Smooth muscle cell (in vitro differentiated cells): ENCODE measurements at regions not wholly inside any gene's neighbourhood (a gene's known extent, or its start where the extent isn't known, plus 50 kb on each side); places are given as distances from the start of the nearest gene placed in this dataset. TPM values are rescaled to one million over a fixed set of nuclear protein-coding genes. Genes with fewer than 3 reads are reported as not detected.

Source experiments
- DNase-seq: peaks from one replicate; lab custom pipeline; 2025; ENCODE audit not compliant: unreplicated experiment; lab: John Stamatoyannopoulos, UW
- H2AFZ ChIP-seq: fragments of 200-600 bp; sonication (generic); 2 replicates; pipeline ENCODE4 v1.6.0; 2016; ENCODE audit warnings: antibody characterized with exemption, low read depth, mild to moderate bottlenecking
- H3F3A ChIP-seq: fragments of 200-600 bp; sonication (generic); 2 replicates; pipeline ENCODE4 v1.6.0; 2017; ENCODE audit warnings: antibody characterized with exemption, low read depth
- H3K27ac ChIP-seq: fragments of 200-600 bp; sonication (generic); 2 replicates; pipeline ENCODE4 v1.5.1; 2016; ENCODE audit warnings: low read depth, mild to moderate bottlenecking
- H3K27me3 ChIP-seq: fragments of 200-600 bp; sonication (generic); 2 replicates; pipeline ENCODE4 v1.6.1; 2016; ENCODE audit warnings: low read depth, mild to moderate bottlenecking
- H3K36me3 ChIP-seq: fragments of 200-600 bp; sonication (generic); 2 replicates; pipeline ENCODE4 v1.5.1; 2016; ENCODE audit warnings: low read depth
- H3K4me1 ChIP-seq: fragments of 200-600 bp; sonication (generic); 2 replicates; pipeline ENCODE4 v1.5.1; 2016; ENCODE audit warnings: low read depth
- H3K4me2 ChIP-seq: fragments of 200-600 bp; sonication (generic); 2 replicates; pipeline ENCODE4 v1.6.0; 2016; ENCODE audit warnings: mild to moderate bottlenecking
- H3K4me3 ChIP-seq: fragments of 200-600 bp; sonication (generic); 2 replicates; pipeline ENCODE4 v1.5.1; 2016; ENCODE audit warnings: mild to moderate bottlenecking
- H3K79me2 ChIP-seq: fragments of 200-600 bp; sonication (generic); 2 replicates; pipeline ENCODE4 v1.6.0; 2016; ENCODE audit warnings: low read depth, mild to moderate bottlenecking
- H3K9ac ChIP-seq: fragments of 200-600 bp; sonication (generic); 2 replicates; pipeline ENCODE4 v1.6.0; 2016; ENCODE audit warnings: low read depth
- H3K9me3 ChIP-seq: fragments of 200-600 bp; sonication (generic); replicated peaks from 2 replicates; pipeline ENCODE4 v1.5.1; 2016; ENCODE audit warnings: low read depth
- H4K20me1 ChIP-seq: fragments of 200-600 bp; sonication (generic); 2 replicates; pipeline ENCODE4 v1.6.0; 2016; ENCODE audit warnings: low read depth
- CTCF ChIP-seq: fragments of 200-600 bp; sonication (generic); IDR thresholded peaks from 2 replicates; pipeline ENCODE4 v1.5.1; 2017; ENCODE audit warnings: borderline replicate concordance, mild to moderate bottlenecking, antibody characterized with exemption; ENCODE audit not compliant: insufficient read depth, poor library complexity, severe bottlenecking
- WGBS: methylation state at CpG from one replicate; pipeline ENCODE4 v1.1.7; 2016; ENCODE audit warnings: low lambda C conversion rate; 5-methylcytosine and 5-hydroxymethylcytosine counted together
- small RNA-seq: library from RNA; depleted of rRNA; stranded (forward); fragments of <200 nt; gene quantifications from one replicate; pipeline ENCODE3, GENCODE V24; 2014

GRCh38 chr6:81808851-81809570, 56.5 kb upstream of the TENT5A start:
- no peak for TF ChIP-seq CTCF

GRCh38 chr6:81806793-81807565, 54.5 kb upstream of the TENT5A start:
- Histone ChIP-seq H3K4me2 (no peak overlapping the region), H3K9me3 (no peaks in the 10 kb centered on the region), H3F3A (no peaks in the 10 kb centered on the region), H3K4me1 (peaks cover 6% of the 10 kb centered on the region), H3K9ac (peak overlapping the region; percentile 30), H3K36me3 (no peaks in the 10 kb centered on the region), H3K27ac (peak overlapping the region; percentile 82), H4K20me1 (no peaks in the 10 kb centered on the region), H3K27me3 (no peaks in the 10 kb centered on the region), H3K4me3 (no peak overlapping the region), H2AFZ (no peak overlapping the region), H3K79me2 (no peaks in the 10 kb centered on the region)
- TF ChIP-seq CTCF, result no peak
- WGBS, result 84% methylated on average over 8 of the region's 8 CpGs
- DNase-seq, result no peak

More at GRCh38 chr6:81808851-81809570, 56.5 kb upstream of the TENT5A start:
- no peak overlapping the region for H3K9ac ChIP-seq
- H3F3A ChIP-seq, result no peaks in the 10 kb centered on the region
- no peaks in the 10 kb centered on the region for H3K27me3 ChIP-seq
- no peak overlapping the region for H3K27ac ChIP-seq
- no peaks in the 10 kb centered on the region for H3K79me2 ChIP-seq
- peaks cover 6% of the 10 kb centered on the region for H3K4me1 ChIP-seq
- peak overlapping the region; percentile 19 for H3K4me2 ChIP-seq
- H3K36me3 ChIP-seq, result no peaks in the 10 kb centered on the region
- DNase-seq, result no peak
- no peaks in the 10 kb centered on the region for H3K9me3 ChIP-seq
- peak overlapping the region; percentile 87 for H2AFZ ChIP-seq
- WGBS, result 70% methylated on average over 6 of the region's 6 CpGs
- no peaks in the 10 kb centered on the region for H4K20me1 ChIP-seq
- H3K4me3 ChIP-seq, result no peak overlapping the region

- no peak for DNase-seq
- no peak overlapping the region for H2AFZ ChIP-seq
- peaks cover 4% of the 10 kb centered on the region for H3K4me1 ChIP-seq
- H3K27ac ChIP-seq, result no peak overlapping the region
- H3F3A ChIP-seq, result no peaks in the 10 kb centered on the region
- H3K4me3 ChIP-seq, result no peak overlapping the region
- no peak overlapping the region for H3K4me2 ChIP-seq
- no peaks in the 10 kb centered on the region for H4K20me1 ChIP-seq
- no peaks in the 10 kb centered on the region for H3K36me3 ChIP-seq
- no peak for TF ChIP-seq CTCF
- no peaks in the 10 kb centered on the region for H3K79me2 ChIP-seq
- no peak overlapping the region for H3K9ac ChIP-seq
- H3K27me3 ChIP-seq, result no peaks in the 10 kb centered on the region
- H3K9me3 ChIP-seq, result no peaks in the 10 kb centered on the region
- 89% methylated on average over 4 of the region's 4 CpGs for WGBS
These were observed 49.9 kb upstream of the TENT5A start for GRCh38 chr6:81802356-81802755.

Small RNA genes in the stretch of these regions (small RNA-seq; reads per million reads assigned to genes)
- gene AL360157.1, result not detected
